ENCODE measurements at regions not wholly inside any gene's neighbourhood (a gene's known extent, or its start where the extent isn't known, plus 50 kb on each side); places are given as distances from the start of the nearest gene placed in this dataset.
"Not testable (repeated sequence)": the region's sequence is repeated elsewhere in the genome, so short reads cannot be mapped to it uniquely, and the experiment has no call there.

- DNase-seq, result no peak
Observed at GRCh38 chr12:19763488-19763887, 324.2 kb downstream of the AEBP2 start.

DNA sequence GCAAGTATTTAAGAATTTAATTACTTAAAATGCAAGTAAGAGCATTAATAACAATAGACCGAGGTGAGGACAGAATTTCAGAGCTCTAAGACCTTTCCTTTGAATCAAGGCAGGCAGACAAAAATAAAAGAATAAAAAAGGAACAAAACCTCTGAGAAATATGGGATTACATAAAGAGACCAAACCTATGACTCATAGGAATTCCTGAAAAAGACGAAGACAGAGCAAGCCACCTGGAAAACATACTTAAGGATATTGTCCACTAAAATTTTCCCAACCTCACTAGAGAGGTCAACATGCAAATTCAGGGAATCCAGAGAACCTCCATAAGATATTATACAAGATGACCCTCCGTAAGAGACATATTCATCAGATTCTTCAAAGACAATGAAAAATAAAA, 325.1 kb downstream of the AEBP2 start:
- Histone ChIP-seq H3K4me3 (ENCODE audit: low read depth, low read length) (no peak overlapping the region), H3K27me3 (ENCODE audit: control insufficient read depth, insufficient read depth, low read length) (no peaks in the 10 kb centered on the region), H3K9me3 (ENCODE audit: control insufficient read depth in 2 of 2, low read length in 2 of 2) (peaks cover 2 to 4% of the 10 kb centered on the region in 2 experiments), H3K4me1 (ENCODE audit: control insufficient read depth, insufficient read depth, low read length, poor library complexity, severe bottlenecking) (no peaks in the 10 kb centered on the region), H3K36me3 (ENCODE audit: control insufficient read depth, insufficient read depth, low read length) (no peaks in the 10 kb centered on the region), H3K27ac (ENCODE audit: insufficient read depth, low read length, poor library complexity, severe bottlenecking) (no peak overlapping the region)
- peaks cover 0 to 13% (median 4%) of the 10 kb centered on the region in 7 donors for H3K9me3 Mint-ChIP-seq
- H3K4me1 Mint-ChIP-seq, result no peaks in the 10 kb centered on the region
- ATAC-seq (ENCODE audit: low read depth in 2 of 2) (no peak), DNase-seq (no peak)
- H3K36me3 Mint-ChIP-seq, result no peaks in the 10 kb centered on the region
- peaks cover 5% of the 10 kb centered on the region for H3K27me3 Mint-ChIP-seq
- no peak overlapping the region for H3K27ac Mint-ChIP-seq
- no peak overlapping the region for H3K4me3 Mint-ChIP-seq

More at GRCh38 chr12:19763488-19763887, 324.2 kb downstream of the AEBP2 start:
- Mint-ChIP-seq H3K27me3 (peaks cover 5% of the 10 kb centered on the region), H3K4me1 (no peaks in the 10 kb centered on the region), H3K36me3 (no peaks in the 10 kb centered on the region), H3K27ac (no peak overlapping the region), H3K4me3 (no peak overlapping the region), H3K9me3 (peaks cover 0 to 13% (median 4%) of the 10 kb centered on the region in 7 donors)
- Histone ChIP-seq H3K36me3 (ENCODE audit: control insufficient read depth, insufficient read depth, low read length) (no peaks in the 10 kb centered on the region), H3K27me3 (ENCODE audit: control insufficient read depth, insufficient read depth, low read length) (no peaks in the 10 kb centered on the region), H3K9me3 (ENCODE audit: control insufficient read depth in 2 of 2, low read length in 2 of 2) (peaks cover 2 to 4% of the 10 kb centered on the region in 2 experiments), H3K4me1 (ENCODE audit: control insufficient read depth, insufficient read depth, low read length, poor library complexity, severe bottlenecking) (no peaks in the 10 kb centered on the region), H3K27ac (ENCODE audit: insufficient read depth, low read length, poor library complexity, severe bottlenecking) (no peak overlapping the region), H3K4me3 (ENCODE audit: low read depth, low read length) (no peak overlapping the region)
- ATAC-seq (ENCODE audit: low read depth in 2 of 2), result no peak

GRCh38 chr12:19771858-19772257, 332.6 kb downstream of the AEBP2 start:
- no peaks in the 10 kb centered on the region for H3K4me1 Mint-ChIP-seq
- H3K27me3 ChIP-seq (ENCODE audit: control insufficient read depth, insufficient read depth, low read length), result no peaks in the 10 kb centered on the region
- no peaks in the 10 kb centered on the region for H3K36me3 Mint-ChIP-seq
- no peaks in the 10 kb centered on the region for H3K27me3 Mint-ChIP-seq
- peaks cover 0 to 16% (median 3%) of the 10 kb centered on the region in 7 donors for H3K9me3 Mint-ChIP-seq
- H3K9me3 ChIP-seq (ENCODE audit: control insufficient read depth in 2 of 2, low read length in 2 of 2), result no peaks in the 10 kb centered on the region
- H3K27ac ChIP-seq (ENCODE audit: insufficient read depth, low read length, poor library complexity, severe bottlenecking), result no peak overlapping the region
- no peak for DNase-seq
- H3K4me3 ChIP-seq (ENCODE audit: low read depth, low read length), result no peak overlapping the region
- H3K4me3 Mint-ChIP-seq, result no peak overlapping the region
- no peak overlapping the region for H3K27ac Mint-ChIP-seq
- ATAC-seq (ENCODE audit: low read depth in 2 of 2), result no peak
- H3K4me1 ChIP-seq (ENCODE audit: control insufficient read depth, insufficient read depth, low read length, poor library complexity, severe bottlenecking), result no peaks in the 10 kb centered on the region
- no peaks in the 10 kb centered on the region for H3K36me3 ChIP-seq (ENCODE audit: control insufficient read depth, insufficient read depth, low read length)

DNA sequence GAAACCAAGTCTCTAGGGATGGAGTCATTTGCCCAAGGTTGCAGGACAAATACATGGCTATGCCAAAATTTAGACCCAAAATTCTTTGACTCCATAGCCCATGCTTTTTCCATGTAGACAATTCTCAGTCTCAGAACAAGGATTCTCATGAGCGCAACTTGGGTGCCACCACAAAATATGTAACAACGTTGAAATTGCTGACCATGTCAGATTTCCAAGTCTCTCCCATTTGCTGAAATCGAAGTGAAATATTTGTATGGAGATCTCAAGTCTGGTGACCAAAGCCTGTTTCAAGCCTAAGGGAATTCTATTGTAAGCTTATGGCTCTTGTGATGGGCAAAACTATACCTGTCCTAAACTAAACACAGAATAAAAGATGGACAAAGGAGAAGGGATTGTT, 333.5 kb downstream of the AEBP2 start:
- H3K27ac Mint-ChIP-seq, result no peak overlapping the region

GRCh38 chr12:19775241-19775640, 335.9 kb downstream of the AEBP2 start:
- Mint-ChIP-seq H3K9me3 (peaks cover 0 to 13% (median 3%) of the 10 kb centered on the region in 7 donors), H3K4me1 (no peaks in the 10 kb centered on the region), H3K27me3 (no peaks in the 10 kb centered on the region), H3K4me3 (no peak overlapping the region), H3K27ac (no peak overlapping the region), H3K36me3 (no peaks in the 10 kb centered on the region)
- ATAC-seq (ENCODE audit: low read depth in 2 of 2) (no peak), DNase-seq (no peak)
- Histone ChIP-seq H3K27me3 (ENCODE audit: control insufficient read depth, insufficient read depth, low read length) (no peaks in the 10 kb centered on the region), H3K9me3 (ENCODE audit: control insufficient read depth in 2 of 2, low read length in 2 of 2) (no peaks in the 10 kb centered on the region), H3K4me1 (ENCODE audit: control insufficient read depth, insufficient read depth, low read length, poor library complexity, severe bottlenecking) (no peaks in the 10 kb centered on the region), H3K27ac (ENCODE audit: insufficient read depth, low read length, poor library complexity, severe bottlenecking) (no peak overlapping the region), H3K4me3 (ENCODE audit: low read depth, low read length) (no peak overlapping the region), H3K36me3 (ENCODE audit: control insufficient read depth, insufficient read depth, low read length) (no peaks in the 10 kb centered on the region)

More for the DNA sequence above, 333.5 kb downstream of the AEBP2 start:
- Histone ChIP-seq H3K4me1 (ENCODE audit: control insufficient read depth, insufficient read depth, low read length, poor library complexity, severe bottlenecking) (no peaks in the 10 kb centered on the region), H3K27me3 (ENCODE audit: control insufficient read depth, insufficient read depth, low read length) (no peaks in the 10 kb centered on the region), H3K36me3 (ENCODE audit: control insufficient read depth, insufficient read depth, low read length) (no peaks in the 10 kb centered on the region), H3K4me3 (ENCODE audit: low read depth, low read length) (no peak overlapping the region), H3K9me3 (ENCODE audit: control insufficient read depth in 2 of 2, low read length in 2 of 2) (no peaks in the 10 kb centered on the region), H3K27ac (ENCODE audit: insufficient read depth, low read length, poor library complexity, severe bottlenecking) (no peak overlapping the region)
- H3K27me3 Mint-ChIP-seq, result no peaks in the 10 kb centered on the region
- no peak overlapping the region for H3K4me3 Mint-ChIP-seq
- H3K36me3 Mint-ChIP-seq, result no peaks in the 10 kb centered on the region
- no peak for DNase-seq
- H3K4me1 Mint-ChIP-seq, result no peaks in the 10 kb centered on the region
- peaks cover 0 to 12% (median 3%) of the 10 kb centered on the region in 7 donors for H3K9me3 Mint-ChIP-seq
- no peak for ATAC-seq (ENCODE audit: low read depth in 2 of 2)

- not testable (repeated sequence) for DNase-seq; H3K4me1 ChIP-seq (ENCODE audit: control insufficient read depth, insufficient read depth, low read length, poor library complexity, severe bottlenecking); H3K27me3 ChIP-seq (ENCODE audit: control insufficient read depth, insufficient read depth, low read length); H3K4me3 Mint-ChIP-seq; H3K36me3 ChIP-seq (ENCODE audit: control insufficient read depth, insufficient read depth, low read length); H3K9me3 ChIP-seq (ENCODE audit: control insufficient read depth in 2 of 2, low read length in 2 of 2); ATAC-seq (ENCODE audit: low read depth in 2 of 2); H3K27ac ChIP-seq (ENCODE audit: insufficient read depth, low read length, poor library complexity, severe bottlenecking); H3K27ac Mint-ChIP-seq; H3K36me3 Mint-ChIP-seq; H3K27me3 Mint-ChIP-seq; H3K4me3 ChIP-seq (ENCODE audit: low read depth, low read length); H3K4me1 Mint-ChIP-seq
- H3K9me3 Mint-ChIP-seq, result peaks cover 0 to 13% (median 8%) of the 10 kb centered on the region in 7 donors
Observed at GRCh38 chr12:19775976-19776375, 336.7 kb downstream of the AEBP2 start.

GRCh38 chr12:19778172-19778571, 338.9 kb downstream of the AEBP2 start:
- Mint-ChIP-seq H3K27me3 (no peaks in the 10 kb centered on the region), H3K4me3 (no peak overlapping the region), H3K27ac (no peak overlapping the region), H3K9me3 (peaks cover 0 to 12% (median 8%) of the 10 kb centered on the region in 7 donors), H3K36me3 (no peaks in the 10 kb centered on the region), H3K4me1 (no peaks in the 10 kb centered on the region)
- Histone ChIP-seq H3K9me3 (ENCODE audit: control insufficient read depth in 2 of 2, low read length in 2 of 2) (no peaks in the 10 kb centered on the region), H3K4me1 (ENCODE audit: control insufficient read depth, insufficient read depth, low read length, poor library complexity, severe bottlenecking) (no peaks in the 10 kb centered on the region), H3K27me3 (ENCODE audit: control insufficient read depth, insufficient read depth, low read length) (no peaks in the 10 kb centered on the region), H3K4me3 (ENCODE audit: low read depth, low read length) (no peak overlapping the region), H3K36me3 (ENCODE audit: control insufficient read depth, insufficient read depth, low read length) (no peaks in the 10 kb centered on the region), H3K27ac (ENCODE audit: insufficient read depth, low read length, poor library complexity, severe bottlenecking) (no peak overlapping the region)
- DNase-seq, result no peak
- no peak for ATAC-seq (ENCODE audit: low read depth in 2 of 2)

DNA sequence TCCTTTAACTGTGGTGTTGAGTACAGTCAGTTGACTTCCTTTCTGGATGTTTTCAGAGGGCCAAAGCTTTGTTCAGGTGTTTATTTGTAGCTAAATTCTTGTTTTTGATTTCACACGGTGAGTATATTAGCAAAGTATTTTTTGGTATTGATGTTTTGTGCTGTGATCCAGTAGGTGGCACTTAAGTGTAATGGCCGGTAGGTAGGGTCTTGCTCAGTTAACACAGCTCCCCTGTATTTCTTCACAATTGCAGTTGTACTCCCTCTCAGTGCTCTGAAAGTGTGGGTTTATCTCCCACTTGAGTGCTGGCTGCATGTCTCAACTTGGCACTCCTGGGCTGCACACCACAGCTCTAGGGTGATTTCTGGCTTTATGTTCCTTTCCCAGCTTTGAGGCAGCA, 339.5 kb downstream of the AEBP2 start:
- Histone ChIP-seq H3K27me3 (ENCODE audit: control insufficient read depth, insufficient read depth, low read length) (no peaks in the 10 kb centered on the region), H3K9me3 (ENCODE audit: control insufficient read depth in 2 of 2, low read length in 2 of 2) (no peaks in the 10 kb centered on the region), H3K4me1 (ENCODE audit: control insufficient read depth, insufficient read depth, low read length, poor library complexity, severe bottlenecking) (no peaks in the 10 kb centered on the region), H3K4me3 (ENCODE audit: low read depth, low read length) (no peak overlapping the region), H3K36me3 (ENCODE audit: control insufficient read depth, insufficient read depth, low read length) (no peaks in the 10 kb centered on the region), H3K27ac (ENCODE audit: insufficient read depth, low read length, poor library complexity, severe bottlenecking) (no peak overlapping the region)
- Mint-ChIP-seq H3K9me3 (peaks cover 0 to 12% (median 8%) of the 10 kb centered on the region in 7 donors), H3K36me3 (no peaks in the 10 kb centered on the region), H3K4me3 (no peak overlapping the region), H3K4me1 (no peaks in the 10 kb centered on the region), H3K27me3 (no peaks in the 10 kb centered on the region), H3K27ac (no peak overlapping the region)
- DNase-seq (no peak), ATAC-seq (ENCODE audit: low read depth in 2 of 2) (no peak)

Measured in CD4-positive, CD25-positive, alpha-beta regulatory T cell (primary cell).